ENCODE measurements at regions not wholly inside any gene's neighbourhood (a gene's known extent, or its start where the extent isn't known, plus 50 kb on each side); places are given as distances from the start of the nearest gene placed in this dataset.
A peak's percentile ranks its signal among the peaks of the same experiment; 100 is the strongest.

DNA sequence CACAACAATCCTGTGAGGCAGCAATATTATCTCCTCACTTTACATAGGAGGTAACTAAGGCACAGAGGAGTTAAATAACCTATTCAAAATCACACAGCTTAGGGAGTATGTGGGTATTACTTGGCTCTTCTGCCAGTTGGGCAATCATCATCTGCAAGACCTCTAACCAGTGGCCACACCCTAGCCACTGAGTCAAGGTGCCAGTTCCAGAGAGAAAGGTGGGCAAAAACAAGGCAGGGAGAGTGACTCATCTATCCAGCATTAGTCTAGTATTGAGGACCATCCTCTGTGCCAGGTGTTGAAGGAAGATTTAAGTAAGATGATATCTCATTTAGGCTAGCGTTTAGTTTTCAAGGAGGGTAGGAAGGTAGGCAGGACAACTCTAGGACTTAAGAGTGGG is 113.9 kb upstream of the EOLA2 start:
- FAIRE-seq (no peak), DNase-seq (ENCODE audit: low read depth) (peak; percentile 60)

DNA sequence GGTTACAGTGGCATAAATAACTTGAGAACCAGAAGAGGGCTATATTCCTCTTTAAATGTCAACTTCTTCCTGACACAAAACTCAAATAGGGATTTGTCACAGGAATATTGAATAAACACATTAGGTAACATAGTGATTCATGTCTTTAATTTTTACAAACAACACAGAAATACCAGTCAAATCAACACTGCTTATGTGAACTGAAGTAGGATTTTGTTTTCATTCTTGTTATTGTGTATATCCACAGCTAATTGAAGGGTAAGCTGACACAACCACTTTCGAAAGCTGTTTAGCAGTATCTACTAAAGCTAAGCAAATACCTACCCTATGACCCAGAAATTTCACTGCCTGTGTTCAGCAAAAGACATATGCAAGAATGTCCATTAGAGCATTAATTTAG is 120.4 kb upstream of the EOLA2 start:
- H3K27me3 ChIP-seq (ENCODE audit: control insufficient read depth, insufficient read depth, low read length) = no peaks in the 10 kb centered on the region
- DNase-seq (ENCODE audit: low read depth) = no peak
- no peaks in the 10 kb centered on the region for H3K36me3 ChIP-seq (ENCODE audit: control insufficient read depth, insufficient read depth, low read length)
- TF ChIP-seq, protein P1, sequence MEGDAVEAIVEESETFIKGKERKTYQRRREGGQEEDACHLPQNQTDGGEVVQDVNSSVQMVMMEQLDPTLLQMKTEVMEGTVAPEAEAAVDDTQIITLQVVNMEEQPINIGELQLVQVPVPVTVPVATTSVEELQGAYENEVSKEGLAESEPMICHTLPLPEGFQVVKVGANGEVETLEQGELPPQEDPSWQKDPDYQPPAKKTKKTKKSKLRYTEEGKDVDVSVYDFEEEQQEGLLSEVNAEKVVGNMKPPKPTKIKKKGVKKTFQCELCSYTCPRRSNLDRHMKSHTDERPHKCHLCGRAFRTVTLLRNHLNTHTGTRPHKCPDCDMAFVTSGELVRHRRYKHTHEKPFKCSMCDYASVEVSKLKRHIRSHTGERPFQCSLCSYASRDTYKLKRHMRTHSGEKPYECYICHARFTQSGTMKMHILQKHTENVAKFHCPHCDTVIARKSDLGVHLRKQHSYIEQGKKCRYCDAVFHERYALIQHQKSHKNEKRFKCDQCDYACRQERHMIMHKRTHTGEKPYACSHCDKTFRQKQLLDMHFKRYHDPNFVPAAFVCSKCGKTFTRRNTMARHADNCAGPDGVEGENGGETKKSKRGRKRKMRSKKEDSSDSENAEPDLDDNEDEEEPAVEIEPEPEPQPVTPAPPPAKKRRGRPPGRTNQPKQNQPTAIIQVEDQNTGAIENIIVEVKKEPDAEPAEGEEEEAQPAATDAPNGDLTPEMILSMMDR (IDR thresholded peaks at IDR 0.05; ENCODE audit: insufficient read depth, low read length, severe bottlenecking) = no peak
- no peak overlapping the region for H3K4me3 ChIP-seq (ENCODE audit: low read depth, low read length)
- FAIRE-seq = no peak

More for the DNA sequence above, 113.9 kb upstream of the EOLA2 start:
- Histone ChIP-seq H3K4me3 (ENCODE audit: low read depth, low read length) (no peak overlapping the region), H3K27me3 (ENCODE audit: control insufficient read depth, insufficient read depth, low read length) (no peaks in the 10 kb centered on the region), H3K36me3 (ENCODE audit: control insufficient read depth, insufficient read depth, low read length) (no peaks in the 10 kb centered on the region)
- TF ChIP-seq, protein P1 (IDR thresholded peaks at IDR 0.05; ENCODE audit: insufficient read depth, low read length, severe bottlenecking) = no peak

DNA sequence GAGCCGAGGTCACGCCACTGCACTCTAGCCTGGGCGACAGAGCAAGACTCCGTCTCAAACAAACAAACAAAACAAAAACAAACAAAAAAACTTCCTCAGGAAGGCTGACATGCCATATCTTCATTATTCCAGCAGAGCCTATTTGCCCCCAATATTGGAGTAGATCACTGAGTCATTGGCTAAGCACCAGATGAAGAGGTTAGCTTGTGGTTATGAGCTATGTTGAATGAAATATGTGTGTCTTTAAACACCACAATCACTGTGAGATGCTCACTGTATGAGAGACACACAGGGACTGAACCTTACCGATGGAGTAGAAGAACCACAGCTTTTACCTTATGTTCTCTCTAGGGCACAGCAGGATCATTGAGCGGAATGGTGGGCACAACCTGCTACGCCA is 122.1 kb upstream of the EOLA2 start:
- Histone ChIP-seq H3K4me3 (ENCODE audit: low read depth, low read length) (no peak overlapping the region), H3K27me3 (ENCODE audit: control insufficient read depth, insufficient read depth, low read length) (no peaks in the 10 kb centered on the region), H3K36me3 (ENCODE audit: control insufficient read depth, insufficient read depth, low read length) (no peaks in the 10 kb centered on the region)
- DNase-seq (ENCODE audit: low read depth) (no peak), FAIRE-seq (no peak)
- TF ChIP-seq, protein P1 (IDR thresholded peaks at IDR 0.05; ENCODE audit: insufficient read depth, low read length, severe bottlenecking) = no peak

DNA sequence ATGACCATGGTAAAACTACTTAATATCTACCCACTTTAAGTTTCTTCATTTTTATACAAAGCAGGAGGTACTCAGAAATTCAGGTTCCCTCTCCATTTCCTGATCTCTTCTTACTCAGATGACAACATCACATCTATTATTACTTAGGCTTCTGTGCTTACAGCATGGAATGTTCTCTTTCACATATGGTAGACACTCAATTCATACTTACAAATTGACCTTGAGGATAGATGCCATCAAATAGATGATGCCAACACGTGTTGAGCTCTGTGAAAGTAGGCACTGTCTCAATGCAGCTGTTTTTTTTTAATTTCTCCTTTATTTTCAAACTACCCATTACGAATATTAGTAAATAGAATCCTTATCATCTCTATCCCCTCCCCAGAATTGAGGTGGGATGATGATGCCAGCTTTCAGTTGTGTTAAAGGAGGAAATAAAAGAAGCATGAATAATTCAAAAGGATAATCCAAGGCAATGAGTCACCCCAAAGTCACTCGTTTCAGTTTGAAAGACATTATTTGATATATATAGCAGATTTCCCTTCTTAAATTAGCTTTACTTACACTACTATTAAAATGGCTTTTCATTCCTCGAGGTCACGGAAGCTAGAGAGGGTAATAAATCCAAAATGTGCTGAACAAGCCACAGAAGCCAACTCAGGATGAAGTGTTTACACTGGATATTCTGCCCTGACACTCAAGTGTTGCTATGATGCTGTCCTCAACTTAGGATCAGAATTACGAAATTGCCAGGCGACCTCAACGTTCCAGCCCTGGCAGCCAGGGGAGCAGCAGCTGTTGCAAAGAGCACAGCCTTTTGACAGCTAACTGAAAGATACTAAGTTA is 124.2 kb upstream of the EOLA2 start:
- Histone ChIP-seq H3K27me3 (ENCODE audit: control insufficient read depth, insufficient read depth, low read length) (no peaks in the 10 kb centered on the region), H3K4me3 (ENCODE audit: low read depth, low read length) (no peak overlapping the region), H3K36me3 (ENCODE audit: control insufficient read depth, insufficient read depth, low read length) (no peaks in the 10 kb centered on the region)
- TF ChIP-seq, protein P1 (IDR thresholded peaks at IDR 0.05; ENCODE audit: insufficient read depth, low read length, severe bottlenecking) = no peak
- FAIRE-seq (no peak), DNase-seq (ENCODE audit: low read depth) (peak; percentile 47)

DNA sequence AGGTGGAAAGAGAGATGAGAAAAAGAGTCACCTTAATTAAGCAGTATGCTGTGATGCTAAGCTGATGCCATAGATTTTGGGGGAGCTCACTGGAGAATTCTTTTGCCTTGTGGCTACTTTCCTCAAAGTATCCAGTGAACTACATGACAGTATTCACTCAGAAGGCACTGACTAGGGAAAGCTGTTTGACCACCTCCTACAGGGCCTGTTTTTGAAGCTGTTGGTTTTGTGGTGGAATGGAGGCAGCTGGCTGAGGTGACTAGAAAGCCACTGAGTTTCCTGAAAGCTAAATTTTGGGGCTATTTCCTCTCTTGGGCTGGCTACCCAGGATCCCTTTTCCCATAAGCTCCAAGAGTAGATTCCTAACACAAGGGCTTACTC is 124.8 kb upstream of the EOLA2 start:
- FAIRE-seq = no peak
- Histone ChIP-seq H3K36me3 (ENCODE audit: control insufficient read depth, insufficient read depth, low read length) (no peaks in the 10 kb centered on the region), H3K27me3 (ENCODE audit: control insufficient read depth, insufficient read depth, low read length) (no peaks in the 10 kb centered on the region), H3K4me3 (ENCODE audit: low read depth, low read length) (no peak overlapping the region)
- DNase-seq (ENCODE audit: low read depth) = no peak
- TF ChIP-seq, protein P1 (IDR thresholded peaks at IDR 0.05; ENCODE audit: insufficient read depth, low read length, severe bottlenecking) = no peak

DNA sequence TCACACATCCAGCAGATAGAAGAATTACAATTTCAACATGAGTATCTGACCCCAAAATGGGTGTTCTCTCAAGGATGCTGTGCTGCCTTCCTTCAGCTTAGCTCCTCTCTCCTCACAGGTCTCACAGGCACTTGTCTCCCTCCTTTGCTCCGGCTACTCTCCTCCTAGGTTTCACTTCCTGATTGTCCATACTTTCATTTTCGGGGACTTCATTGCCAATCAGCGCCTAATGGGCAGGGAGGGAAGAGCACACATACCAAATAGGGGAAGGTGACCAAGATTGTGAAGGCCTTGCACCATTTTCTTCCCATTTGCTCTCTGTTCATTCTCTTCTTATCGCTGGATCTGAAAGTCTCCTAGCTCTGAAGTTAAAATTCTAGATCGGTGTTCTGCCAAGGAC is 125.4 kb upstream of the EOLA2 start:
- FAIRE-seq (no peak), DNase-seq (ENCODE audit: low read depth) (no peak)
- no peak overlapping the region for H3K4me3 ChIP-seq (ENCODE audit: low read depth, low read length)
- TF ChIP-seq, protein P1 (IDR thresholded peaks at IDR 0.05; ENCODE audit: insufficient read depth, low read length, severe bottlenecking) = no peak
- no peaks in the 10 kb centered on the region for H3K27me3 ChIP-seq (ENCODE audit: control insufficient read depth, insufficient read depth, low read length)
- H3K36me3 ChIP-seq (ENCODE audit: control insufficient read depth, insufficient read depth, low read length) = no peaks in the 10 kb centered on the region

Data from bronchial epithelial cell (primary cell).